Kidney (tissue), 13 donors: ENCODE measurements at regions not wholly inside any gene's neighbourhood (a gene's known extent, or its start where the extent isn't known, plus 50 kb on each side); places are given as distances from the start of the nearest gene placed in this dataset.

Experiments used
- DNase-seq, 5 donors: peaks; one replicate each; pipeline ENCODE4 v3.0.0-alpha.2; 2013 to 2020
- FAIRE-seq: peaks from 2 replicates; lab custom pipeline; 2012; peaks lifted over from hg19 to GRCh38; lab: Jason Lieb, UNC
- H3K27ac ChIP-seq, 2 donors: one replicate each; pipeline ENCODE4 v1.7.0; 2013; ENCODE audit warnings: low read depth in 2 of 2, low read length in 2 of 2, inconsistent platforms in 1 of 2
- H3K27me3 ChIP-seq: one replicate; pipeline ENCODE4 v1.7.1; 2013; ENCODE audit warnings: low read length, inconsistent platforms; ENCODE audit not compliant: control insufficient read depth, insufficient read depth
- H3K36me3 ChIP-seq, 3 donors: one replicate each; pipeline versions ENCODE4 v1.7.0 to v1.7.1; 2013; ENCODE audit warnings: low read length in 3 of 3, control low read depth in 1 of 3, inconsistent platforms in 1 of 3; ENCODE audit not compliant: insufficient read depth in 3 of 3, control insufficient read depth in 2 of 3
- H3K4me1 ChIP-seq, 3 donors: one replicate each; pipeline versions ENCODE4 v1.7.0 to v1.7.1; 2013; ENCODE audit warnings: low read length in 3 of 3, inconsistent platforms in 1 of 3, low read depth in 1 of 3; ENCODE audit not compliant: control insufficient read depth in 2 of 3, insufficient read depth in 2 of 3
- H3K4me3 ChIP-seq, 3 donors: one replicate each; pipeline versions ENCODE4 v1.7.0 to v1.8.1; 2013; ENCODE audit warnings: low read length in 3 of 3, control low read depth in 1 of 3, inconsistent platforms in 1 of 3
- H3K9ac ChIP-seq, 3 donors: one replicate each; pipeline versions ENCODE4 v1.7.0 to v1.7.1; 2013; ENCODE audit warnings: low read length in 3 of 3, control low read depth in 1 of 3, inconsistent platforms in 1 of 3
- H3K9me3 ChIP-seq, 3 donors: one replicate each; pipeline versions ENCODE4 v1.7.0 to v1.7.1; 2013; ENCODE audit warnings: low read length in 3 of 3, control low read depth in 1 of 3, inconsistent platforms in 1 of 3; ENCODE audit not compliant: control insufficient read depth in 2 of 3, insufficient read depth in 1 of 3
- CTCF ChIP-seq: IDR thresholded peaks from 3 replicates; pipeline ENCODE4 v1.5.1; 2012; ENCODE audit warnings: mild to moderate bottlenecking, moderate library complexity, borderline replicate concordance; ENCODE audit not compliant: insufficient read depth; ENCODE audit errors: extremely low read depth
- intact Hi-C: fragments of 100-400 bp; cut with DNase I; formaldehyde crosslinking; loops from one replicate; pipeline ENCODE4 v1.11.1; 2022
- donor health status: control.
- donor health status: control.
- donor health status: control.
- donor health status: control.
- donor health status: control.
- donor health status: DM: yes; HTN: yes; CAD: no.
- donor health status: Normal renal cell carcinoma (clear cell type).

GRCh38 chr9:90408659-90409058, 234.0 kb downstream of the DIRAS2 start:
- no peak for DNase-seq
- H3K27ac ChIP-seq, result no peak overlapping the region

GRCh38 chr9:90419221-90419851, 223.3 kb downstream of the DIRAS2 start:
- no peak for TF ChIP-seq CTCF
- intact Hi-C loops, result no loop called here
- Histone ChIP-seq H3K4me3 (no peak overlapping the region), H3K27me3 (no peaks in the 10 kb centered on the region), H3K9ac (no peak overlapping the region), H3K36me3 (no peaks in the 10 kb centered on the region), H3K27ac (no peak overlapping the region), H3K9me3 (no peaks in the 10 kb centered on the region), H3K4me1 (peaks cover 0 to 4% (median 0%) of the 10 kb centered on the region in 3 donors)
- DNase-seq (no peak), FAIRE-seq (no peak)

More at GRCh38 chr9:90408659-90409058, 234.0 kb downstream of the DIRAS2 start:
- Histone ChIP-seq H3K4me3 (no peak overlapping the region), H3K27me3 (no peaks in the 10 kb centered on the region), H3K9me3 (peaks cover 0 to 5% (median 0%) of the 10 kb centered on the region in 3 donors), H3K9ac (no peak overlapping the region), H3K36me3 (no peaks in the 10 kb centered on the region), H3K4me1 (no peaks in the 10 kb centered on the region)
- intact Hi-C loops, result no loop called here
- no peak for FAIRE-seq
- no peak for TF ChIP-seq CTCF

GRCh38 chr9:90420211-90420610, 222.4 kb downstream of the DIRAS2 start:
- no peak for TF ChIP-seq CTCF
- FAIRE-seq, result no peak
- H3K27me3 ChIP-seq, result no peaks in the 10 kb centered on the region

More at GRCh38 chr9:90420211-90420610, 222.4 kb downstream of the DIRAS2 start:
- no peaks in the 10 kb centered on the region for H3K36me3 ChIP-seq
- H3K4me1 ChIP-seq, result peaks cover 0 to 4% (median 0%) of the 10 kb centered on the region in 3 donors
- intact Hi-C loops, result no loop called here
- H3K4me3 ChIP-seq, result no peak overlapping the region
- H3K9me3 ChIP-seq, result no peaks in the 10 kb centered on the region
- H3K27ac ChIP-seq, result no peak overlapping the region
- no peak for DNase-seq
- no peak overlapping the region for H3K9ac ChIP-seq
